Middle frontal gyrus (tissue), 1 donor: ENCODE measurements at regions not wholly inside any gene's neighbourhood (a gene's known extent, or its start where the extent isn't known, plus 50 kb on each side); places are given as distances from the start of the nearest gene placed in this dataset.
"Not testable (repeated sequence)": the region's sequence is repeated elsewhere in the genome, so short reads cannot be mapped to it uniquely, and the experiment has no call there.

ENCODE experiments used
- DNase-seq: peaks from one replicate; pipeline ENCODE4 v3.0.0-alpha.2; 2015; ENCODE audit warnings: low spot score; ENCODE audit errors: extremely low spot score

DNA sequence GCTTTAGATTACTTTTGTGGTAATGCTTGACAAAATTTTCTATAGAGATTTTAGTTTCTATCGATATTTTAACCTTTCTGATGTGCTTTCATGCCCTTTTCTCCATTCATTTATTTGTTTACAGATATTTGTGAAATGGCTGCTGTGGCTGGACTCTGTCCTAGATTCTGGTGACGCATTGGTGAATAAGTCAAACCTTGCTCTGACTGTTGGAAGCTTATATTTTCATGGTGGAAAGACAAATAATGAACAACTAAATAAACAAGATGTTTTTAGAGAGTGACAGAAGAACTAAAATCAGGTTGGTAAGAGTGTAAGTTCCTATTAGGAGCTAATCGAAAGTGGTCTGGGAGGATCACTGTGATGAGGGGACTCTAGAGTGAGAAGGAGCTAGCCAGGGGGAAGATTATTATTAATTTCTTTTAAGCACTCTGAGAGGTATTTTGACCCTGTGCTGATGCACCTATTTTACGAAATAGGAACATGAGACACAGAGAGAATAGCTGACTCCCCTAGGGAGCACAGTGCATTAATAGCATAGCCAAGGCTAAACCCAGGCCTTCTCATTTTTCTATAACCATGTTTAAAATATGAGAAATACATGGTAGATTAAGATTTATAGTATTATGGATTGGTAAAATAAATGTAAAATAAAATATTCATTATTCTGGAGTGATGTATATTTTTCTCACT, 411.9 kb upstream of the ARRDC3 start:
- no peak for DNase-seq

DNA sequence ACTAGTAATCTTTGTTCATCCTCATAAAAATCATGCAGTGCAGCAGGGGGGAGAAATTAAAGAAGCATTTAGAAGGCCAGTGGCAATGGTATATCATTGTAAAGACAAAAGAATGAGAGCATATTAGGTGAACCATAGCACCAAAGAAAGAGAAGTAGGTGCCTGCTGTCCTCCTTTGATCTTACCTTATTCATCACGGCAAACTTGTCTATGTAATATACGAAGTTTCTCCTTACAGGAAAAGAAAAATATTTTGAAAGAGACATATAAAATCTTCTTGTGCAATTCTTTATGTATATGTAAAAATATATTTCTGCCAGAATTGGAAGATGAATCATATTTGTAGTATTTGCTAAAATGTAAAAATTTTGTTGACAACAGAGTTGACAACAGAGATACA, 411.3 kb upstream of the ARRDC3 start:
- no peak for DNase-seq

DNA sequence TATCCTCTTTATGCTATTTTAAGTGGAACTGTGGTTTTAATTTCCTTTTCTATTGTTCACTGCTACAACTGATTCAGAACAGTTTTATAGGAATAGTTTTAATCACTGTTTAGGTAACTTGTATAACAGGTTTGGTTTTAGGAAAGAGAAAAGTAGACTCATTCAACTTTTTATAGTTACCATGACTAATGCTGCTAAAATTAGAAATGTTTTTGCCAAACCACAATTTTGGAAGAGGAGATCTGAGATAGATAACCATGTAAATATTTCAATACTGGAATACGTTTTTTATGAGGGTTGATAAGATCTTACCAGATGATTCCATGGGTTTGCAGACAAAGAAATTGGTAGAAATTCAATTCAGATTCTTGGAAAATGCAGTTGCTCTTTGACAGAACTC, 404.6 kb upstream of the ARRDC3 start:
- no peak for DNase-seq

DNA sequence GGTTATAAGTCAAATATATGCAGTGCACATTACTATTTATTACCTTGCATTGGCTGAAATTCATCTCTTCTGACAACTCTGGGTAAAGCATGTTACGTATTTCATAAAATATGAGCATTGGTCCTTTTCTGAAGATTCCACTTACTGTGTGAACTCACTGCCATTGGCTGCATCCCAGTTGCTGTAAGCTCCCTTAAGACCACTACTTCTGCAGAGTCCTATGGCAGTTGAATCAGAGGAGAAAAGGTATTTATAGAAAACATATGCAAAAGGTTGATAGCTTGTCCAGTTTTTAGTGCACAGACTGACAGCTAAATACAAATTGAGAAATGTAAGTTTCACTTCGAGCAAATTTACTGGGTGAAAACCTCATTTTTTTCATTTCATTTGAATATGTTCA, 394.6 kb upstream of the ARRDC3 start:
- no peak for DNase-seq

DNA sequence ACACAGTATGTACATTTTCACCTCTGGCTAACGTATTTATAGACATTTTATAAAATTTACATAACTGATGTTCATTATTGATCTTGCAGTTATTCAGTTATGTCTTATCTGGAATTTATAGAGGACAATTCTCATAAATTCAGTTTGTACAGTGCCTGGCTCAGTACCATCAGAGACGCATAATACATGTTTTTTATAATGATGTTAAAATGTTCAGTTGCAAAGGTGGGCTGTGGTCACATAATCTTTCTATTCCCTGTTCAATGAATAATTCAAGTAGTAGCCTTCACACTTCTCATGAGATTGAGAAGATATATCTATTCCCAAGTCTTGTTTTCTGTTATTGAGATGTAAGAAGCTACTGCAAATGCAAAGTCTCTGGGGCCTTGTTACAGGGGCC, 393.1 kb upstream of the ARRDC3 start:
- DNase-seq, result no peak

DNA sequence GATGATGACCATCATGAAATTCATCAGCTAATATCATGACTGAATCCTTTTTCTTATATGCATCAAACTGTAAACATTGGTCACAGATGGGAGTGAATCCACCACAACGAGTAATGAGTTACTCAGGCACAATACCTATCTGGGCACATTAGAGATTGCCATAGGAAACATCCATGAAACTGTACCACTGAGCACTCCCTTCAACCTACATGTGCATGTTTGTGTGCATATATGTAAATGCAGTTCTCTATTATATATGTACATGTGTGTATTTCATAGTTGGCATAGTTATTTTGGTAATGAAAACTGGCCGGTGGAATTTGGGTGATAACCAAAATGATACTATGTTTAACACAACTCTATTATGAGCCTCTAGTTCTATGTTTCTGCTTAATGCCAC, 387.3 kb upstream of the ARRDC3 start:
- DNase-seq, result no peak

DNA sequence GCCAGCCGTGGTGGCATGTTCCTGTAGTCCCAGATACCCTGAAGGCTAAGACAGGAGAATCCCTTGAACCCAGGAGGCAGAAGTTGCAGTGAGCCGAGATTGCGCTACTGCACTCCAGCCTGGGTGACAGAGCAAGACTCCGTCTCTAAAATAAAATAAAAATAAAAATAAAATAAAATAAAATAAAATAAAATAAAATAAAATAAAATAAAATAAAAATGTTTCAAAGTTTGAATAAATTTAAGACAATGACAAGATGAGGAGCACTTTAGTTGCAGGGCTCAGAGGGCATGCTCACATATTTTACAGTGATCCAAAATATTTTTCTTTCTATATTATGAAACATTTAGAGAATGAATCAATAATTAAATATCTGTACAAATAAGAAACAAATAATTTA, 374.3 kb upstream of the ARRDC3 start:
- DNase-seq, result not testable (repeated sequence)

DNA sequence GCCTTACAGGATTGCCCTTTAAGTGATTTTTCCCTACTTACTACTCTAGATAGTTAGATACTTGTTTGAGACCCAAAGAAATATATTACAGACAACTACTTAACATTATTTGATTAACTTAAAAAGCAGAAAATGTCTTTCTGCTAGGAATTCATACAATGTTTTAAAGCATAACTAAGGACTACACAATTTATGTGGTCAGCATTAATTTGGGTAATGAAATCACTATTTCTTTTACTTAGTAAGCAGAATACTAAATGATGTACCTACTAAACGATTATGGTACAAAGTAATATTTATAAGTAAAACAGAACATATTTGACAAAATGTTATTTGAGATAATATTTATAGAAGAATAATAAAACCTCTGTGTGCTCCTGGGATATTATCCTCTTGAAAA, 371.9 kb upstream of the ARRDC3 start:
- DNase-seq, result no peak

DNA sequence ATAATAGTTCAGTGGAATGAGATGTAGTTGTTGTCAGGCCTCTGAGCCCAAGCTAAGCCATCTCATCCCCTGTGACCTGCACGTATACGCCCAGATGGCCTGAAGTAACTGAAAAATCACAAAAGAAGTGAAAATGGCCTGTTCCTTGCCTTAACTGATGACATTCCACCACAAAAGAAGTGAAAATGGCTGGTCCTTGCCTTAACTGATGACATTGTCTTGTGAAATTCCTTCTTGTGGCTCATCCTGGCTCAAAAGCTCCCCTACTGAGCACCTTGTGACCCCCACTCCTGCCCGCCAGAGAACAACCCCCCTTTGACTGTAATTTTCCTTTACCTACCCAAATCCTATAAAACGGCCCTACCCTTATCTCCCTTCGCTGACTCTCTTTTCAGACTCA, 361.4 kb upstream of the ARRDC3 start:
- not testable (repeated sequence) for DNase-seq

DNA sequence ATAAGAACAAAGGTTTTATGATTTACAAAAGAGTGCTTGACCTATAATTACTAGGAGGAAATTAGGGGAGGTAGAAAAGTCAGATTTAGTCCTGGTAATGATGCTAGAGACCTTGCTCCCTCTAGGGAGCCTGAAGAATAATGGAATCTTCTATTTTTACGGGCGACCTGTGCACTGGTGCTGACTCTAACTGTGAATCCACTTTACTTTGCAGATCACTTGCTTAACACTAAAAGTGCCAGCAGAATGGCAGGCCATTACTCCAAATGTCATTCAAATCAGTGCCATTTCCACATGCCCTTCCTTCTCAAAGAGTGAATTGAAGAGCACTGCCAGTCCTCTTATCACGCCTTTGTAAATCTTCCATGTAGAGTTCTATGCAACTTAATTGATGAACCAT, 359.4 kb upstream of the ARRDC3 start:
- DNase-seq, result no peak

DNA sequence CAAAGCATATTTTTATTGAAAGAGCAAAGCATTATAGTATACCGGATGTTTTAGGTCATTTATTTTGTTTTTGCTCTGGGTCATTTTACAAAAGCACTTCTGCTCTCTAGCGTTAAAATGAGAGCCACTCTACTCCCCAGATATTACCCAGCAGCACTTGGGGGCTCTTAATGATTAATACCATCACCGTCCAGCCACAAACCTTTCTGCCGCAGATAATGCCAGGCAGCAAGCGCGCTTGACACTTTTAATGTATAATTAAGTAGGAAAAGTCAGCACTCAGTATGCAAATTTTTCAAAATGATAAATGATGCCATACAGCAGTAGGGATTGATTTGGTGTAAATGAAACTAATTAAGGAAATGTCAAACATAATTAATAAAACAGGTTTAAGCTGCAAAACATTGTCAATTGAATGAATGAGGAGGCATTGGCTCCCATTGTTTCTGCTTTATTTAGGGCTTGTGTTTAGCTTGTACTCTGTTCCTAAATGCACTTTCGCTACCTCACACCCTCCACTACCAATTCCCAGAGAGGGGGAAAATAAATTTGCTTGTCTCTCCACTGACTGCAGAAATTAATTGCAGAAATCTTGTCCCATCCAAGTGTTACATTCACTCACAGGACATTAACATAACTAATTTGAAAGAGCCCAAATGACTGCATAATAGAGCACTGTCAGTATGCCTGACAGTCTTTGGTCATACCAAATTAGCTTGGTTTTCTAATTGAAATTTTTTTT, 358.8 kb upstream of the ARRDC3 start:
- DNase-seq, result no peak

DNA sequence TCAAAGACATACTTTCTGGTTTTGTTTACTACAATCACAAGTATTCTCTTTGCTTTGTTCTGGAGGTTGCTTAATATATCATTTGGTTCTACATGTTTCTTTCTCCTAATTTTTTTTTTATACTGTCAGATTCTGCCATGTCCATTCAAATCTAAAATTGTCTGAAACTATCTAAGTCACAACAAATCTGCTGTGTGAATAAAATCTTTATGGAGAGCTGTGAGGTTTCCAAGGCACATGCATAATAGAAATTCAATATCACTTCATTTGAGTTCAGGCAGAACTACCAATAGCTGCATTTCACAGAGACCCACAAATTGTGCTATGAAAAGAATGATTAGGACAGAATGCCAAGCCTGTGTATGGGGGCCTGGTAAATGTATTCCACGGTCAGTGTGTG, 346.9 kb upstream of the ARRDC3 start:
- DNase-seq, result no peak

DNA sequence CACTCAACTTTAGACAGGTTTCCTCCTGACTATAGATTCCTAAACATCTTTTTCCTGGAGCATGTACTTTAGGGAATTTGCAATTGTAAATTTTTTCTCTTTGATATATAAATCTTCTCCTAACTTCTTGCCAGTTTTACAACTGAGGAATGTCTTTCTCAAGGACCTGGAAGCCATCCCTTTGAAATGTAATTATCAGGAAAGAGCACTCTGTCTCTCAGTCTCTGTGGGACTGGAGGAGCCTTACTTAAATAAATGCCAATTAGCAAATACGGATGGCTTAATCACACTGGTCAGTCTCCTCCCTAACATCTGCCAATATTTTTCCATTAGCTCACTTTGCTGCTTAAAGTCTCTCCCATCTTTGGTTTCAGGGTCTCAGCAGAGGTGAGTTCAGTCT, 344.3 kb upstream of the ARRDC3 start:
- no peak for DNase-seq

DNA sequence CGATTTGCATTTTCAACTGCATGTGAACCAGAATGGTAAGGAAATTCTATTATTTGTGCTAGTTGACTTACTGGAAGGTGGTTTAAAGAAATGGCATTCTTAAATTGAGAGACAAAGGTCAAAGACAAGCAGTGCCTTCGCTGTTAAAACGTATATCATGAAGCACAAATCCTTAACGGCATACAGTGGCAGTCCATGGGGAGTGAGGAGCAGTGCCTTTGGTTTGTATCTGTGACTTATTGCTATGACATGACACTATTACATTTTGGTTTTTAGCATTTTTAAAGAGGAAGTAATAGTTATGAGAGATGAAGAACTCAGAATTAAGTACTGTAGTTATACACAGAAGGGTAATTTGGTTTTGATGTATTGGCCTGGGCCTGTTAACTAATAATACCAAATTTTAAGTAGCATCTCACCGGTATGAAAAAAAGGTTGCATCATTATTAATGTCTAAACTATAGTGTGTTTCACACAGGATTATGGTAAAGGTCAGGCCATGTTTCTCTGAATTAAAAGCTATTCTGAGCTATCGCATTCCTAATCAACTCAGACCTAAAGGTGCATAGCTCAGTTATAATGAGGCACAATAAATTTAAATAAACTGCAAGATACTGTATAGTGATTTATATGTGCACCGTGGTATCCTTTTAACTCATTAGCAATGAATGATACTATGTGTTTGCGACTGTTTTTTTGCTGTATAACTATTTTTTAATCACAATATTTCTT, 339.8 kb upstream of the ARRDC3 start:
- no peak for DNase-seq

DNA sequence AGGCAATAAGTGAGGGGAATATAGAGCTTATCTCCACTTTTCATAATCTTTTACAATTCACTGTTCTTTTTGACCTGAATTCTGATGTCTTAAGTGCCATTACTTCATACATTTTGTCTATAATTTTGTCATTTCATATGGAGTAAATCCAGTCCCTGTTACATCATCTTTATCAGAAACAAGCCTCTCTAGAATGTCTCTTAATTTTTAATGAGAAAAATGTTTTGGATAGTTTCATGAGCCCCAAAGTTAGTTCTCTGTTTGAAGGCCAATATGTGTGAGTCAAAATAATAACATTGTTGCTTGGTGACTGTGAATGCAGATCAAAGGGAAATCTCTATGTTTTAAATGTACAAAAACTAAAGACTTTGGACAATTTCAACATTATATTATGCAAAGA, 329.6 kb upstream of the ARRDC3 start:
- DNase-seq, result no peak

DNA sequence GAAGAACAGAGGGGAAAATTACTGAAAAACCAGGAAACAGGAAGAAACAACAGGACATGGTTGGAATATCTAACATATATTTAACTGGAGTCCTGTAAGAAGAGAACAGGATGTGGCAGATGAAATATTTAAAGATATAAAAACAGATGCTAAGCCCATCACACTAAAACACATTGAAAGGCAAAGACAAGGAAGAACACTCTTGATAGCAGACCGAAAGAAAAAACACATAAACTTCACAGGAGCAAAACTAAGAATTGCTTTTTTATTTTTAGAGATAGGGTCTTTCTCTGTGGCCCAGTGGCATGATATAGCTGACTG, 324.4 kb upstream of the ARRDC3 start:
- DNase-seq, result no peak

DNA sequence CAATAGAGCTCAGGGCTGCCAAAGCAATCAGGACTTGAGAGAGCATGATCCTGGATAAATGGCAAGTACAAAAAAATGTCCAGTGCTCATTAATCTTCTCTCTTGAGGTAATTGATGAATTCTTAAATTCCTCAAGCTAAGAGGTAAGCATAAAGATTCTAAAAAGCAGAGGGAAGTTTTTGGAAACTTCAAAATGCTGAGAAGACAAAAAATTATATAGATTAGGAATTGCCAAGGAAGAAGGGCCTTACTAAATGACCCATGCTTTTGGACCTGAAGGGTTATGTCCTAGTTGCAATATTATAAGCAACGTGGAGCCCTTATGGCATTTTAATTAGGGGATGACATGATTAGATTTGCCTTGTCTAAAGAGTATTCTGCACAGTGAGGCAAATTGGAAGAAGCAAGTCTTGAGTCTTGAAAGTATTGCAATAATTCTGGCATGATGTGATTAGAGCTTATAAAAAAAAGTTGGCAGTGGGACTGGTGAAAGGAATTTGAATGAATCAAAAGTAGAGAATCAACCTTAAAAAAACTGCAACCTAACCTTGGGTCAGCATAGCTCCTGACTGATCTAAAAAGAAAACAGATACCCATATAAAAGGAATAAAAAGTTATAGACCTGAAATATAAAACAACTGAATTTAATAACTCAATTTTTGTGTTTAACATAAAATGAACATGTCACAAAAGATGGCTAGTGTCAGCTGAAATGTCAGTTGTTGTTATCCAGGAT, 323.8 kb upstream of the ARRDC3 start:
- no peak for DNase-seq

DNA sequence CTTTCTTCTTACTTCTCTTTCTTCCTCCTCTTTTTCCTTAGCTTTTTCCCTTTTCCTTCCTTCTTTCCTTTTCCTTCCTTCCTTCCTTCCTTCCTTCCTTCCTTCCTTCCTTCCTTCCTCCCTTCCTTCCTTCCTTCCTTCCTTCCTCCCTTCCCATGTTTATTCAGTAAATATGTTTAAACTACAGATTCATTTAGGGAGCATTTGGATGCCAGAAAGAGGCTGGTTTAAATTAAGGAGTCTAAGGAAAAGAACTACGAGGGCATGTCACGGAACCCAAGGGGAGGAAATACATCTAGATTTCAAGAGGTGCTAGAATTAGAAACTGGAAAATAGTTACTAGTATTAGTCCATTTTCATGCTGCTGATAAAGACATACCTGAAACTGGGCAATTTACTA, 320.0 kb upstream of the ARRDC3 start:
- no peak for DNase-seq

DNA sequence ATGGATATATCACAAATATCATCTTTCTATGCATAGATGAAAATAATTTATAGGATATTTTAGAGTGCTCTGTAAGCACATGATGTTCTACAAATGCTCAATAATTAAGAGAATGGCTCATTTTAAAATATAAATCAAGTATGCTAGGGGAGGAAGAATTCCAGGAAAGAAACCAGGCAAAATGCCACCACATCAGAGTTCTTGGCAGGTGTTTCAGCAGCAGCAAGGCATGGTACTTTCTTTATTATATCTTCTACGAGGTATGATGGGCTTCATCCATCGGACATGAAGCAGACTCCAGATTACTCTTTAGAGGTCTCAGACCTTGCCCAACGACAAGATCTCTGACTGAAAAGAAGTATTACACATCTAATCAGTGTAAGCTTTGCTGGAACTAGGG, 316.3 kb upstream of the ARRDC3 start:
- DNase-seq, result no peak

DNA sequence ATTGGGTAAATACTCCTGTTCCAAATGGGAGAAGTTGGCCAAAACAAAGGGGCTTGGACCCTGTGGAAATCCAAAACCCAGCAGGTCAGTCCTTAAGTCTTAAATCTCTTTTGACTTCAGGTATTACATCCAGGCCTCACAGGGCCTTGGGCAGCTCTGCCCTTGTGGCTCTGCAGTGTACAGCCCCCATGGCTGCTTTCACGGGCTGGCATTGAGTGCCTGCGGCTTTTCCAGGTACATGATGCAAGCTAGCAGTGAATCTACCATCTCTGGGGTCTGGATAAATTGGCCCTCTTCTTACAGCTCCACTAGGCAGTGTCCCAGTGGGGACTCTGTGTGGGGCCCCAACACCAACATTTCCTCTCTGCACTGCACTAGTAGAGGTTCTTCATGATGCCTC, 308.5 kb upstream of the ARRDC3 start:
- no peak for DNase-seq

DNA sequence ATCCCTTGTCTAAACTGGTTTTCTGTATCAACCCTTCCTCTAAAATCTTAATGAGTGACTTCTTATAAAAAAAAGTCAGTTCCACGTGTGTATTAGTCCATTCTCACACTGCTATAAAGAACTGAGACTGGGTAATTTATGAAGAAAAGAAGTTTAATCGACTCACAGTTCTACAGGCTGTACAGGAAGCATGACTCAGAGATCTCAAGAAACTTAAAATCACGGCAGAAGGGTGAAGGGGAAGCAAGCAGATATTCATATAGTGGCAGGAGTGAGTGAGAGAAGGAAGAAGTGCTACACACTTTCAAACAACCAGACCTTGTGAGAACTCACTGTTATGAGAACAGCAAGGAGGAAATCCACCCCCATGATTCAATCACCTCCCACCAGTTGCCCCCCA, 307.8 kb upstream of the ARRDC3 start:
- DNase-seq, result no peak

DNA sequence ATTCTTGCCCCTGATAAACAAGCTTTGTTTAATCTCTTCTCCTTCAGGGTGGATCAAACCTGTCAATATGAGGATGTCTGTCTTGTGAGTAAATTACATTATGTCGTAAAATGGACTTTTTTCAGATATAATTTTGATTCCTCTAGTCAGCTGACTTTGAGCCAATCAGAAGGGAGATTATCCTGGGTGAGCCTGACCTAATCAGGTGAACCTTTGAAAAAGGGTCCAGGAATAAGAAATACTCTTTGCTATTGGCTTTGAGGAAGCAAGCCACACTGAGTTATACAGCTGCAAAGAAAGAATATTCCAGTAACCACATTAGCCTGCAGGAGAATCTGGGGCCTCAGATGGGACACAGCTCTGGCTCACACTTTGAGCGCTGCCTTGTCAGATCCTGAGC, 304.3 kb upstream of the ARRDC3 start:
- DNase-seq, result no peak
